GM12878 (cell line): ENCODE measurements at regions not wholly inside any gene's neighbourhood (a gene's known extent, or its start where the extent isn't known, plus 50 kb on each side); places are given as distances from the start of the nearest gene placed in this dataset.

Experiments used
- ATAC-seq: fragments of 200-7000 bp; cut with Tn5 transposase; 3 replicates; pipeline ENCODE4 v1.9.1; 2020; ENCODE audit warnings: mild to moderate bottlenecking, moderate library complexity
- BruUV-seq: library from RNA; stranded (reverse); fragments of 400-500 nt; replicated peaks from 2 replicates; lab custom pipeline; 2021; lab: Mats Ljungman, UMichigan
- CTCF ChIA-PET: fragments of 300-600 bp; sonication (Branson Sonifier 250); formaldehyde crosslinking; extraction: SDS; loops from one replicate; lab custom pipeline; 2021; ENCODE audit warnings: inconsistent platforms; lab: Yijun Ruan, JAX
- POLR2A ChIA-PET: fragments of 350-600 bp; formaldehyde crosslinking; extraction: SDS; loops from one replicate; lab custom pipeline; 2021; ENCODE audit warnings: inconsistent platforms; lab: Charles Lee
- RAD21 ChIA-PET: fragments of 300-600 bp; sonication (Branson Sonifier 250); formaldehyde crosslinking; loops from one replicate; lab custom pipeline; 2023; ENCODE audit warnings: antibody characterized with exemption; ENCODE audit not compliant: unreplicated experiment; lab: Charles Lee
- SMC1A ChIA-PET: fragments of 300-600 bp; sonication (Branson Sonifier 250); formaldehyde crosslinking; loops from one replicate; lab custom pipeline; 2023; ENCODE audit not compliant: unreplicated experiment, uncharacterized antibody; lab: Charles Lee
- DNase-seq: peaks from one replicate; pipeline ENCODE4 v3.0.0-alpha.2; 2011; ENCODE audit warnings: low read depth, low spot score
- FAIRE-seq: peaks from 3 replicates; lab custom pipeline; 2011; peaks lifted over from hg19 to GRCh38; lab: Jason Lieb, UNC
- H2AFZ ChIP-seq: 2 replicates; pipeline ENCODE4 v1.6.0; 2011; ENCODE audit warnings: low read depth, low read length, control low read depth; ENCODE audit not compliant: control insufficient read depth
- H3K27ac ChIP-seq: 2 replicates; pipeline ENCODE4 v1.5.1; 2011; ENCODE audit warnings: control low read depth; ENCODE audit not compliant: control insufficient read depth, insufficient read depth
- H3K27me3 ChIP-seq, 2 experiments: replicated peaks in 1 of 2; 2 replicates each; pipeline versions ENCODE4 v1.6.0 to v1.6.1; 2011; ENCODE audit warnings: low read length in 1 of 2; ENCODE audit not compliant: control insufficient read depth in 2 of 2, insufficient read depth in 2 of 2
- H3K36me3 ChIP-seq, 2 experiments: 2 replicates each; pipeline ENCODE4 v1.5.1; 2011; ENCODE audit warnings: low read length in 1 of 2; ENCODE audit not compliant: control insufficient read depth in 2 of 2, insufficient read depth in 2 of 2
- H3K4me1 ChIP-seq: 2 replicates; pipeline ENCODE4 v1.6.1; 2011; ENCODE audit warnings: mild to moderate bottlenecking, low read length, moderate library complexity, mixed read lengths; ENCODE audit not compliant: control insufficient read depth, insufficient read depth
- H3K4me2 ChIP-seq: 2 replicates; pipeline ENCODE4 v1.6.0; 2011; ENCODE audit warnings: control low read depth; ENCODE audit not compliant: control insufficient read depth, insufficient read depth
- H3K4me3 ChIP-seq: fragments of 200-600 bp; sonication (generic); 2 replicates; pipeline ENCODE4 v1.5.1; 2016
- H3K79me2 ChIP-seq: 2 replicates; pipeline ENCODE4 v1.6.0; 2011; ENCODE audit warnings: low read length; ENCODE audit not compliant: control insufficient read depth, insufficient read depth
- H3K9ac ChIP-seq: 2 replicates; pipeline ENCODE4 v1.8.0; 2011; ENCODE audit warnings: low read length, control low read depth, mixed read lengths; ENCODE audit not compliant: control insufficient read depth, insufficient read depth
- H3K9me3 ChIP-seq: replicated peaks from 3 replicates; pipeline ENCODE4 v1.5.1; 2011; ENCODE audit warnings: mild to moderate bottlenecking, low read length; ENCODE audit not compliant: control insufficient read depth, insufficient read depth
- H4K20me1 ChIP-seq: 2 replicates; pipeline ENCODE4 v1.6.0; 2011; ENCODE audit not compliant: control insufficient read depth, insufficient read depth
- ATF7 ChIP-seq: fragments of 450-650 bp; IDR thresholded peaks from 2 replicates; pipeline ENCODE4 v1.6.1; 2016; ENCODE audit warnings: low read depth, mild to moderate bottlenecking
- CEBPZ ChIP-seq: fragments of 150-350 bp; IDR thresholded peaks from 2 replicates; pipeline ENCODE4 v1.6.1; 2016; ENCODE audit warnings: low read depth, low read length
- CTCF ChIP-seq, 3 experiments: IDR thresholded peaks in 2 of 3; conservative IDR thresholded peaks in 1 of 3; 2 replicates each; pipeline ENCODE4 v1.5.1; 2011; ENCODE audit warnings: low read depth in 3 of 3, low read length in 3 of 3, mild to moderate bottlenecking in 3 of 3, control low read depth in 2 of 3, moderate library complexity in 2 of 3, inconsistent platforms in 1 of 3, mixed read lengths in 1 of 3; ENCODE audit not compliant: control insufficient read depth in 2 of 3, insufficient read depth in 1 of 3; ENCODE audit errors: extremely low read depth in 1 of 3
- EP300 ChIP-seq, 2 experiments: fragments of 150-350 bp in 1 of 2; IDR thresholded peaks; 2 replicates each; pipeline ENCODE4 v1.6.1; 2011 to 2012; ENCODE audit warnings: low read depth in 2 of 2, low read length in 2 of 2, borderline replicate concordance in 1 of 2, improper control_type of control experiment in 1 of 2, inconsistent platforms in 1 of 2; ENCODE audit not compliant: control insufficient read depth in 1 of 2
- NFXL1 ChIP-seq: fragments of 450-650 bp; IDR thresholded peaks from 2 replicates; pipeline ENCODE4 v1.6.1; 2017; ENCODE audit warnings: antibody characterized with exemption, mild to moderate bottlenecking, borderline replicate concordance
- PAX5 ChIP-seq: IDR thresholded peaks from 2 replicates; pipeline ENCODE4 v1.6.1; 2011; ENCODE audit warnings: low read depth, low read length, borderline replicate concordance
- REST ChIP-seq: IDR thresholded peaks from 2 replicates; pipeline ENCODE4 v1.6.1; 2012; ENCODE audit warnings: mild to moderate bottlenecking, low read depth, low read length
- STAT3 ChIP-seq: IDR thresholded peaks from 2 replicates; pipeline ENCODE4 v1.6.1; 2011; ENCODE audit warnings: low read depth, low read length, improper control_type of control experiment
- ZBTB11 ChIP-seq: fragments of 450-650 bp; formaldehyde crosslinking; IDR thresholded peaks from 2 replicates; pipeline ENCODE4 v1.5.0; 2022; ENCODE audit warnings: mild to moderate bottlenecking, missing genetic modification characterization
- WGBS: methylation state at CpG from one replicate; pipeline ENCODE4 v1.1.6; 2016; ENCODE audit warnings: low lambda C conversion rate; ENCODE audit not compliant: insufficient replicate concordance, insufficient coverage; ENCODE audit errors: missing lambda C conversion rate; 5-methylcytosine and 5-hydroxymethylcytosine counted together
- in situ Hi-C: fragments of 300-500 bp; cut with MboI; formaldehyde crosslinking; loops from 9 replicates; pipeline ENCODE4 v1.14.3; 2018; ENCODE audit warnings: mixed read lengths
- intact Hi-C: fragments of 100-400 bp; cut with micrococcal nuclease; formaldehyde crosslinking; loops from one replicate; pipeline ENCODE4 v1.14.2; 2022; ENCODE audit not compliant: unreplicated experiment

- FAIRE-seq (no peak), ATAC-seq (no peak), DNase-seq (no peak)
- Histone ChIP-seq H3K4me2 (no peak overlapping the region), H3K36me3 (no peaks in the 10 kb centered on the region), H2AFZ (no peak overlapping the region), H3K4me1 (no peaks in the 10 kb centered on the region), H3K27me3 (no peaks in the 10 kb centered on the region; a peak in 1 of 4 replicates), H4K20me1 (no peaks in the 10 kb centered on the region), H3K9ac (no peak overlapping the region), H3K79me2 (no peaks in the 10 kb centered on the region), H3K9me3 (no peaks in the 10 kb centered on the region), H3K27ac (no peak overlapping the region), H3K4me3 (no peak overlapping the region)
- 9% methylated on average over 10 of the region's 10 CpGs for WGBS
- ChIA-PET POLR2A (interaction anchor here (0.6 kb wide), 1 partner anchor 692 kb away, joined by 4 read pairs; no protein-coding TSS in a partner anchor), SMC1A (no interaction called here), CTCF (interaction anchor here (1.8 to 2.1 kb wide), 3 partner anchors 10 to 404 kb away, joined by 4 to 7 read pairs (median 6); no protein-coding TSS in a partner anchor), RAD21 (no interaction called here)
- intact Hi-C loops: no loop called here
- in situ Hi-C loops: no loop called here
- no TSS peak for BruUV-seq
- TF ChIP-seq NFXL1: no peak
- no peak for TF ChIP-seq CTCF (IDR thresholded peaks at IDR 0.05 in 2 of 3, conservative IDR thresholded peaks at IDR 0.05 in 1 of 3; ENCODE audit: control insufficient read depth in 2 of 3, extremely low read depth in 1 of 3, insufficient read depth in 1 of 3, low read depth in 3 of 3, low read length in 3 of 3)
- no peak for TF ChIP-seq STAT3
- TF ChIP-seq ZBTB11 (CRISPR knock-in tag): no peak
- no peak for TF ChIP-seq REST
- TF ChIP-seq PAX5: no peak
- TF ChIP-seq EP300 (IDR thresholded peaks at IDR 0.05; ENCODE audit: borderline replicate concordance in 1 of 2, control insufficient read depth in 1 of 2, low read depth in 2 of 2, low read length in 2 of 2): no peak
- TF ChIP-seq CEBPZ: no peak
- TF ChIP-seq ATF7: no peak
Measured at GRCh38 chr15:38843736-38844590, 279.3 kb upstream of the RASGRP1 start.
